GM10847 (cell line): ENCODE measurements at regions not wholly inside any gene's neighbourhood (a gene's known extent, or its start where the extent isn't known, plus 50 kb on each side); places are given as distances from the start of the nearest gene placed in this dataset.

Experiments used
- POLR2A ChIP-seq: IDR thresholded peaks from 2 replicates; pipeline ENCODE4 v1.6.1; 2011; ENCODE audit not compliant: insufficient read length; ENCODE audit errors: extremely low read depth

- no peak for TF ChIP-seq POLR2A
Measured at GRCh38 chr10:123297175-123297574, 143.0 kb downstream of the BUB3 start.

DNA sequence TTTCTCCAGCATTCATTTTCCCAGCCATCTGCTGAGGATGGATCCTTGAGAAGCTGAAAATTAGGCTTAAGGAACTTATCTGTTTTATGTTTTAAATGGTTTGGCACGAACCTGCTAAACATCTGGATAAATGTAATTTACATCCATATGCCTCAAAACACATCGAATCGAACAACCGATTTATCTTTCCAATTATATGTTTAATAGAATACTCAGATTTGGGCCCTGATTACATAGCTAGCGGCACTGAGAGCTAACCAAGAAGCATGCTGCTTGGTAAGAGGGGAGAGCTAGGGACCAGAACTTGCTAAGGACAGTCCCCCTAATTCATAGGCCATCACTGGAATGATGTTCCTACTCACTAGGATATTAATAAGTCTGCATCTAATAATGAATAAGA is 144.4 kb downstream of the BUB3 start:
- TF ChIP-seq POLR2A = no peak

DNA sequence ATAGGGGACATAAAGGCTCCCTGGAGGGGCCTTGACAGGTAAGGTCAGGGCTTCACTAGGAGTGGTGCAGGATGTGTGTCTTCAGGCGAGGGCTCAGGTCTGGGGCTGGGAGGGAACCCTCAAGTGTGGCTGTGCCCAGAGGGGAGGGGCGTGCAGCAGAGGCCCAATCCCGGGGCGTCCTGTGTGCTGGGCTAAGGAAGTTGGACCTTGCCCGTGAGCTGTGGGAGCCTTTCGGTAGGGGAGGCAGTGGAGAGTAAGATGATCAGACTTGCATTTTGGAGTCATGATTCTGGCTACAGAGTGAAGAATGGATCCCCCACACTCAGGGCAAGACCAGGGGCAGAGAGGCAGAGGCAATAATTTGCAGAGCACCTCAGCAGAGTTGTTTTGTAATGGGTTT is 145.4 kb downstream of the BUB3 start:
- no peak for TF ChIP-seq POLR2A

DNA sequence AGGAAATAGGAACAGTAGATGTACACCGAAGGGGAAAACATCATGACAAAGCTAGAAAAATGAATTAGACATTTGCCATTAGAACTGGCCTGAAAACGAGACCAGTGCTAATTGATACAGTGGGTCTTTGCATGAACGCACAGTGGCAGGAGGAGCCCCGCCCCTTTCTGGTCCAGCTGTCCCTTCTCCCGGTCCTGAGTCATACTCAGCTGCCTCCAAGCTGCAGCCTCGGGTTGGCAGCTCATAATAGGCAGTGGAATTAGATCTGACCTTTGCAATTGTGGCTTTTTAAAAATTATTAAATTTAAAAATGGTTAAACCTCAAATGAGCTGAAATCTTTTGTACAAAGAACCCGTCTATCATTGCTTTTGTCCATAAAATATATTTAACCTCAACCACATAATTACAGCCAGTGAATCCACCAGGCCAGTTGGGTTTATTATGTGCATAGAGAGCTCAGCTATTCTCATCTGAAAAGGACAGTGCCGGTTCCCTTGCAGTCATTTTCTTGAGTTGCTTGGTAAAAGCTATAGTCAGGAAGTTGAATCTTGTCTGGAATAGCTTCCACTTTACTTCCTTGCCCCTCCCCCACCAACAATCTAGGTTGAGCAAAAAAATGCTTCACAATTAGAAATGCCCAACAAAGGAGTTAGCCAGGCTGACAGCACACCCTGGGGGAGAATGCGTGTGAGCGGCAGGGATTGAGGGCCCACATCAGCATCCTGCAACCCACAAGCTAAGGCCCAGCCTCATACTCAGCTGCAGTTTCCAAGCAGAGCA is 147.1 kb downstream of the BUB3 start:
- TF ChIP-seq POLR2A = no peak

DNA sequence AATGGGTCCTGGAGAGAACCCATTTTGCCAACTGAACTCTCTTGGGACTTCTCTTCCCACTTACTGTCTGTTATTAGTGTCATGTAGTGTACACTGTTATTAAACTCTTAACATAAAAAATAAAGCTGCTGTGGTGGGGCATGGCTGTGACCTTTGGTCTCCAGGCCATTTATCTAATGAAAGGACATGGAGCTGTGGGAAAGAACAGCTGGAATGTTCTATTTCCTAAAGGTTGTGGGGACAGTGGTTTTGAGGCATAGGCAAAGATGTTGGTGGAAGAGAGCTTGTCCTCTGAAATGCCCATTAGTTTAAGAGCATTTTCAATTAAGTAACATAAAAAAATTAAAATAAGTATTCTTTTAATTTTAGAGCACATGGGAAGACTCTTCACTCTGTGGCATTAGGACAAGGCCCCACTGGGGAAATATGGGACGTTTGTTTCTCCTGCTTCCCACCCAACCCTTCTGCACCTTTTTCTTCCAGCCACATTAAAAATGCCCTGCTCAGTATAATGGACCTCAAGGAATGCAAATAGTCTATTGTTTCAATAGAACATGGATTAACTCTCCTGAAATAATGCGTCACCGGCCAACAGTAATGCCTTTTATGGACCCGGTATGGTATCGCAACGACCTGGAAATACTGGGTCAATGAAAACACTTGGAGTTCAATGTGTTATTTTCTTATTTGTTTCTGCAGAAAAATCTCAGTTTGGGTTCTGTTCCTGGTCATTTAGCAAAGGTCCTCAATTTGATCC is 149.6 kb downstream of the BUB3 start:
- no peak for TF ChIP-seq POLR2A

DNA sequence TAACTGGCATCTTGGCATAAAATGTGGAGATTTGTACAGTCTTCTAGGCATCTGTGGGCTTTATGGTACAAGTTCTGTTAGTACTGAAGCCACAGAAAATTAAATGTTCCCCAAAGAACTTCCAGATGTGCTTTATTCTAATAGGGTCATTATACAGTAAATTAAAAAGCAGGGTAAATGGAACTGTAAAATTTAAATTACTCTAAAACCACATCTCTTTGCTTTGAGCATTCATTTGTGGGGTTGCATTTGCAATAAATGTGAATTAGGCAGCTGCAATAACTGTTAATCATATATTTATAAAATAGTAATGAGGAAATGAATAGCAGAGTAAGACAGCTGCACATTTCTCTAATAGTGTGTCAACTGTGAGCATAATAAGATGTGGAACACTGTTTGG is 151.5 kb downstream of the BUB3 start:
- no peak for TF ChIP-seq POLR2A

- TF ChIP-seq POLR2A = no peak
Measured at GRCh38 chr10:123306290-123306689, 152.1 kb downstream of the BUB3 start.

GRCh38 chr10:123309731-123310130 is 155.5 kb downstream of the BUB3 start:
- no peak for TF ChIP-seq POLR2A

DNA sequence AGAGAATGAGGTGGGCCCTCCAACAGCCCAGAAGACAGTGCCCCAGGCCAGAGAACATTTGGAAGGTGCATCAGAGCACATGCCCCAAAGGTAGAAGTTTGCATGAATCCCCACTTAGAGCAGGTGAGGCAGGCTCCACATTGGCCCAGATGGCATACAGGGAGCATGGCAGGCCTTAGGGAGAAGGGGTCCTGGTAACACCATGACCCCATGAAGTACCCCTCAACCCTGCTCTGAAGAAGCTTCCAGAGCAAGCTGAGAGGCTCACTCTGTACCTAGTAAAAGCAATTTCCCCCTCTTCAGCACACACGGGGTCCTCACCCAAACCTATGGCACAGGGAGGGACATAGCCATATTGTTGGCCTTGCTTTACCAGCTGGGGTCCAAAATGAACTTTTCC is 162.6 kb downstream of the BUB3 start:
- TF ChIP-seq POLR2A = no peak

GRCh38 chr10:123318516-123318915 is 164.3 kb downstream of the BUB3 start:
- TF ChIP-seq POLR2A = no peak

DNA sequence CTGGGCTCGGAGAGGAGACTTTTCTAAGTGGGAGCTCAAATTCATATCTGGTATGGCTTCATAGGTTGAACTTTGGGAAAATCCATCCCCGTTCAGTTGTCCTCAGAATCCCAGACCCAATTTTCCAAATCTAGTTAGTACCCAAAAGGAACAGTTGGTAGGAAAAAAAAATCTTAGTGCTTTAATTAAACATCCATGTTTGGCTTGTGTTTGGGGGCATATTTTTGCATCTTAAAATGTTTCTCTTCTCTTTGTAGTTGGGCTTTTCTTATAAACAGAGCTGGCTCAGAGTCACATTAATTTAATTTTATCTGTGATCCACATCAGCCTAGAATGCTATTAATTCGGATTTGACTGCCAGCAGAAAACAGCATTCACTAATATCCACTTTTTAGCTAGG is 165.9 kb downstream of the BUB3 start:
- TF ChIP-seq POLR2A = no peak

DNA sequence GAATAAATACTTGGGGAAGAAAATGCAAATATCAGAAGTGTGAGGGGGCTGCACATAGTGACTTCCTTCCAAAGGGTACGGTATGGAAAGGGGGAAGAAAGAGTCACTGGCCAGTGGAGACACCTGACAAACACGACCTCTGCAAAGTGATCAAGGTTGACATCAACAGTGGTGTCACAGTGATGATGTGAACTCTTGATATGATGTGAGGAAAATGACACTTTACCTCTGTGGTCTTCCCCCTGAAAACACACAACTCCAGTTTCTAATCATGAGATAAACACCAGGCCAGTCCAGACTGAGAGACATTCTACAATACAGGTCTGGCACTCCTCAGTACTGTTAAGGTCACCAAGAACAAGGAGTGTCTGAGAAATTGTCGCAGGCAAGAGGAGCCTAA is 169.7 kb downstream of the BUB3 start:
- TF ChIP-seq POLR2A = no peak

GRCh38 chr10:123325663-123326190 is 171.5 kb downstream of the BUB3 start:
- no peak for TF ChIP-seq POLR2A

DNA sequence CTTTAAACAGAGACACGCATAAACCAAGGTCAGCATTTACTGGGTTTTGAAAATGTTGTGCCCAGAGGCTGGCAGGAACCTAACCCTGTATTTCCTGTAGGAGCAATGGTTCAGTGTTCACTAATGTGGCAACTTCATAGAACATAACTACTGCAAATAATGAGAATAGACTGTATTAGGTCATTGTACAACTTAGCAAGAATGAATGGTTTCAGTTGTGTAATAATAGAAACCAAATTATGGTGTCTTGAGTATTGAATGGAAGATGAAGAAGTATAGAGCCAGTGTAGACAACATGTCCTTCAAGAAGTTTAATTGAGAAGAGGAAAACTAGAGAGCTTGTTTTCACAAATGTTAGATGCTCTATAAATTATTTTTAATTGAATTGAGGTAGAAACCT is 172.5 kb downstream of the BUB3 start:
- no peak for TF ChIP-seq POLR2A

- no peak for TF ChIP-seq POLR2A
Measured at GRCh38 chr10:123327450-123327849, 173.2 kb downstream of the BUB3 start.

- TF ChIP-seq POLR2A = no peak
Measured at GRCh38 chr10:123327896-123328295, 173.7 kb downstream of the BUB3 start.
